Pancreas (tissue), 10 donors: ENCODE measurements at regions not wholly inside any gene's neighbourhood (a gene's known extent, or its start where the extent isn't known, plus 50 kb on each side); places are given as distances from the start of the nearest gene placed in this dataset.

ENCODE experiments used
- ATAC-seq, 4 donors: fragments of 200-7000 bp; cut with Tn5 transposase; one replicate each; pipeline versions ENCODE4 v1.8.0 to v1.9.1; 2020; ENCODE audit warnings: mild to moderate bottlenecking in 4 of 4, moderate library complexity in 4 of 4
- DNase-seq, 6 donors: peaks; one replicate each; pipeline ENCODE4 v3.0.0-alpha.2; 2020
- FAIRE-seq: peaks from 2 replicates; lab custom pipeline; 2012; peaks lifted over from hg19 to GRCh38; lab: Jason Lieb, UNC
- H3K27ac ChIP-seq, 4 donors: fragments of 200-600 bp; sonication (generic); 1 replicate in 3 of 4; 2 replicates in 1 of 4; pipeline versions ENCODE4 v1.5.0 to v1.8.0; 2020
- H3K27me3 ChIP-seq, 4 donors: fragments of 200-600 bp; one replicate each; pipeline ENCODE4 v1.8.0; 2021
- H3K36me3 ChIP-seq, 3 donors: fragments of 200-600 bp; sonication (generic) in 1 of 3; one replicate each; pipeline versions ENCODE4 v1.5.0 to v1.8.0; 2020 to 2021
- H3K4me1 ChIP-seq, 3 donors: fragments of 200-600 bp; one replicate each; pipeline ENCODE4 v1.8.0; 2021
- H3K4me3 ChIP-seq, 4 donors: fragments of 200-600 bp; sonication (generic) in 2 of 4; one replicate each; pipeline versions ENCODE4 v1.5.0 to v1.8.0; 2020 to 2021
- H3K9me3 ChIP-seq, 4 donors: fragments of 200-600 bp; one replicate each; pipeline ENCODE4 v1.8.0; 2021
- CTCF ChIP-seq, 4 donors: fragments of 200-600 bp; sonication (generic) in 3 of 4; IDR thresholded peaks; one replicate each; pipeline versions ENCODE4 v1.5.0 to v1.8.0; 2021; ENCODE audit warnings: antibody characterized with exemption in 4 of 4
- WGBS, 2 donors: extraction: QIAGEN DNeasy Blood & Tissue Kit; methylation state at CpG; one replicate each; pipeline ENCODE4 v1.1.7; 2013; 5-methylcytosine and 5-hydroxymethylcytosine counted together
- intact Hi-C, 3 donors: fragments of 100-400 bp; cut with DNase I; formaldehyde crosslinking; loops; one replicate each; pipeline versions ENCODE4 v1.11.1 to v1.14.2; 2022
- donor health status: healthy with polysubstance abuse.
- donor health status: DM: no; HTN: no; CAD: no; lungs with moderate emphysema.
- donor health status: DM: no; HTN: no; CAD: no.
- donor health status: control.
- donor health status: control.
- donor health status: Bipolar disorder and iron deficiency.
- donor health status: DM: yes; HTN: yes; CAD: no.
- donor health status: DM: no; HTN: no; CAD: no.
- donor health status: DM: no; HTN: no; CAD: no.
- donor health status: DM: yes; HTN: yes; CAD: no.

- H3K27ac ChIP-seq: no peak overlapping the region
- no peak for TF ChIP-seq CTCF (IDR thresholded peaks at IDR 0.05)
- no peak overlapping the region for H3K4me3 ChIP-seq
- H3K4me1 ChIP-seq: no peaks in the 10 kb centered on the region
- DNase-seq (no peak), ATAC-seq (no peak), FAIRE-seq (no peak)
- intact Hi-C loops: no loop called here
- peaks cover 0 to 4% (median 0%) of the 10 kb centered on the region in 4 donors for H3K27me3 ChIP-seq
- no peaks in the 10 kb centered on the region for H3K9me3 ChIP-seq
- no peaks in the 10 kb centered on the region for H3K36me3 ChIP-seq
These were observed 431.9 kb downstream of the MATN1 start for GRCh38 chr1:30291526-30291925.

- ATAC-seq: no peak
- 38 to 57% methylated on average over 1 of the region's 1 CpG for whole genome bisulfite sequencing, 2 donors
- Histone ChIP-seq H3K4me3 (no peak overlapping the region), H3K27me3 (peaks cover 0 to 4% (median 0%) of the 10 kb centered on the region in 4 donors), H3K4me1 (no peaks in the 10 kb centered on the region), H3K27ac (no peak overlapping the region), H3K9me3 (no peaks in the 10 kb centered on the region), H3K36me3 (no peaks in the 10 kb centered on the region)
- no peak for TF ChIP-seq CTCF (IDR thresholded peaks at IDR 0.05)
- DNase-seq: no peak
- FAIRE-seq: no peak
- intact Hi-C loops: no loop called here
These were observed 432.8 kb downstream of the MATN1 start for GRCh38 chr1:30290581-30290980.

GRCh38 chr1:30287976-30288375 is 435.4 kb downstream of the MATN1 start:
- WGBS, 2 donors: 71 to 89% methylated on average over 8 of the region's 8 CpGs
- DNase-seq (no peak), ATAC-seq (no peak), FAIRE-seq (no peak)
- H3K9me3 ChIP-seq: no peaks in the 10 kb centered on the region
- no peaks in the 10 kb centered on the region for H3K36me3 ChIP-seq
- no peak overlapping the region for H3K27ac ChIP-seq
- intact Hi-C loops: no loop called here
- no peaks in the 10 kb centered on the region for H3K4me1 ChIP-seq
- TF ChIP-seq CTCF (IDR thresholded peaks at IDR 0.05): no peak
- H3K4me3 ChIP-seq: no peak overlapping the region
- H3K27me3 ChIP-seq: peaks cover 0 to 4% (median 0%) of the 10 kb centered on the region in 4 donors

GRCh38 chr1:30286988-30287839 is 436.2 kb downstream of the MATN1 start:
- Histone ChIP-seq H3K27me3 (peaks cover 0 to 4% (median 0%) of the 10 kb centered on the region in 4 donors), H3K27ac (no peak overlapping the region), H3K4me3 (no peak overlapping the region), H3K36me3 (no peaks in the 10 kb centered on the region), H3K4me1 (no peaks in the 10 kb centered on the region), H3K9me3 (no peaks in the 10 kb centered on the region)
- intact Hi-C loops: no loop called here
- no peak for ATAC-seq
- 49 to 54% methylated on average over 6 of the region's 6 CpGs for WGBS, 2 donors
- DNase-seq: no peak
- FAIRE-seq: no peak
- no peak for TF ChIP-seq CTCF (IDR thresholded peaks at IDR 0.05)
